AG09319 (cell line): ENCODE measurements at regions not wholly inside any gene's neighbourhood (a gene's known extent, or its start where the extent isn't known, plus 50 kb on each side); places are given as distances from the start of the nearest gene placed in this dataset.

ENCODE experiments used
- DNase-seq: peaks from one replicate; pipeline ENCODE4 v3.0.0-alpha.2; 2010; ENCODE audit warnings: low read depth; ENCODE audit errors: extremely low read depth
- CTCF ChIP-seq: IDR thresholded peaks from 2 replicates; pipeline ENCODE4 v1.5.1; 2011; ENCODE audit warnings: low read depth, mild to moderate bottlenecking, inconsistent platforms, low read length, moderate library complexity

- TF ChIP-seq CTCF, result peak; percentile 81
- DNase-seq, result no peak
Measured at GRCh38 chr1:175887981-175888428, 144.6 kb upstream of the TNR start.

- no peak for DNase-seq
- TF ChIP-seq CTCF, result no peak
Measured at GRCh38 chr1:175887521-175887920, 144.1 kb upstream of the TNR start.

- DNase-seq, result peak; percentile 11
- no peak for TF ChIP-seq CTCF
Measured at GRCh38 chr1:175885326-175885725, 141.9 kb upstream of the TNR start.

GRCh38 chr1:175884369-175884768 lies 141.0 kb upstream of the TNR start:
- no peak for TF ChIP-seq CTCF
- no peak for DNase-seq

GRCh38 chr1:175882192-175882591 lies 138.8 kb upstream of the TNR start:
- no peak for TF ChIP-seq CTCF
- no peak for DNase-seq

GRCh38 chr1:175881246-175881976 lies 138.0 kb upstream of the TNR start:
- no peak for DNase-seq
- no peak for TF ChIP-seq CTCF

- DNase-seq, result no peak
- no peak for TF ChIP-seq CTCF
Measured at GRCh38 chr1:175878775-175879174, 135.4 kb upstream of the TNR start.
